ENCODE measurements at regions not wholly inside any gene's neighbourhood (a gene's known extent, or its start where the extent isn't known, plus 50 kb on each side); places are given as distances from the start of the nearest gene placed in this dataset.

GRCh38 chr11:11073996-11074395, 216.1 kb upstream of the ZBED5 start:
- no peak for TF ChIP-seq CTCF (IDR thresholded peaks at IDR 0.05)
- TF ChIP-seq POLR2A (IDR thresholded peaks at IDR 0.05), result no peak
